Mesendoderm (in vitro differentiated cells): ENCODE measurements at regions not wholly inside any gene's neighbourhood (a gene's known extent, or its start where the extent isn't known, plus 50 kb on each side); places are given as distances from the start of the nearest gene placed in this dataset.

Experiments used
- DNase-seq: peaks from one replicate; pipeline ENCODE4 v3.0.0; 2013
- H2AK5ac ChIP-seq: 2 replicates; pipeline ENCODE4 v1.6.1; 2013; ENCODE audit warnings: low read length, inconsistent platforms
- H2BK120ac ChIP-seq: 2 replicates; pipeline ENCODE4 v1.6.1; 2013; ENCODE audit warnings: low read depth, mild to moderate bottlenecking, low read length, moderate library complexity, mixed read lengths
- H2BK15ac ChIP-seq: replicated peaks from 2 replicates; pipeline ENCODE4 v1.6.1; 2013; ENCODE audit warnings: low read depth, mild to moderate bottlenecking, moderate library complexity
- H2BK5ac ChIP-seq: 2 replicates; pipeline ENCODE4 v1.6.1; 2013; ENCODE audit warnings: low read length, inconsistent platforms
- H3K18ac ChIP-seq: 2 replicates; pipeline ENCODE4 v1.6.1; 2013; ENCODE audit warnings: mild to moderate bottlenecking, low read length, mixed read lengths
- H3K23ac ChIP-seq: one replicate; pipeline ENCODE4 v1.6.1; 2013; ENCODE audit warnings: low read length
- H3K27ac ChIP-seq: 2 replicates; pipeline ENCODE4 v1.5.1; 2013; ENCODE audit warnings: low read depth, mild to moderate bottlenecking, inconsistent platforms, low read length, moderate library complexity
- H3K27me3 ChIP-seq: 2 replicates; pipeline ENCODE4 v1.6.1; 2013; ENCODE audit warnings: low read length, control low read depth, mild to moderate bottlenecking, inconsistent platforms; ENCODE audit not compliant: insufficient read depth, poor library complexity
- H3K36me3 ChIP-seq: 2 replicates; pipeline ENCODE4 v1.6.1; 2013; ENCODE audit warnings: low read length, inconsistent platforms; ENCODE audit not compliant: control insufficient read depth, insufficient read depth
- H3K4ac ChIP-seq: one replicate; pipeline ENCODE4 v1.6.1; 2013; ENCODE audit warnings: low read depth, mild to moderate bottlenecking, low read length, moderate library complexity
- H3K4me1 ChIP-seq: 2 replicates; pipeline ENCODE4 v1.6.1; 2013; ENCODE audit warnings: low read depth, low read length, inconsistent platforms; ENCODE audit not compliant: control insufficient read depth
- H3K4me2 ChIP-seq: 2 replicates; pipeline ENCODE4 v1.6.1; 2013; ENCODE audit warnings: low read length
- H3K4me3 ChIP-seq: 2 replicates; pipeline ENCODE4 v1.5.1; 2013; ENCODE audit warnings: mild to moderate bottlenecking, low read length
- H3K56ac ChIP-seq: one replicate; pipeline ENCODE4 v1.6.1; 2013; ENCODE audit warnings: low read length
- H3K79me1 ChIP-seq: 2 replicates; pipeline ENCODE4 v1.6.1; 2013; ENCODE audit warnings: low read length, inconsistent platforms
- H3K79me2 ChIP-seq: 2 replicates; pipeline ENCODE4 v1.6.1; 2013; ENCODE audit warnings: mild to moderate bottlenecking, low read length; ENCODE audit not compliant: control insufficient read depth, insufficient read depth
- H3K9ac ChIP-seq: 2 replicates; pipeline ENCODE4 v1.6.1; 2013; ENCODE audit warnings: low read length, inconsistent platforms
- H4K5ac ChIP-seq: one replicate; pipeline ENCODE4 v1.6.1; 2013; ENCODE audit warnings: low read length
- H4K8ac ChIP-seq: one replicate; pipeline ENCODE4 v1.6.1; 2013; ENCODE audit warnings: low read depth, mild to moderate bottlenecking, control low read depth, low read length, moderate library complexity
- WGBS: extraction: QIAGEN DNeasy Blood & Tissue Kit; methylation state at CpG from one replicate; pipeline ENCODE4 v1.1.7; 2013; ENCODE audit warnings: low lambda C conversion rate, missing lambda C conversion rate; ENCODE audit not compliant: insufficient coverage; ENCODE audit errors: extremely low coverage; 5-methylcytosine and 5-hydroxymethylcytosine counted together

- no peak overlapping the region for H4K5ac ChIP-seq
- no peaks in the 10 kb centered on the region for H3K4me1 ChIP-seq
- no CpG with 5 or more reads among the region's 3 CpGs for WGBS
- H3K79me1 ChIP-seq = no peaks in the 10 kb centered on the region
- H3K27me3 ChIP-seq = no peaks in the 10 kb centered on the region
- no peak overlapping the region for H2BK120ac ChIP-seq
- H3K79me2 ChIP-seq = no peaks in the 10 kb centered on the region
- no peak overlapping the region for H2BK5ac ChIP-seq
- H3K36me3 ChIP-seq = no peaks in the 10 kb centered on the region
- no peak overlapping the region for H3K4ac ChIP-seq
- H3K9ac ChIP-seq = no peak overlapping the region
- H3K4me2 ChIP-seq = no peak overlapping the region
- no peak overlapping the region for H3K4me3 ChIP-seq
- H3K23ac ChIP-seq = no peak overlapping the region
- H3K27ac ChIP-seq = no peak overlapping the region
- no peak overlapping the region for H2AK5ac ChIP-seq
- H2BK15ac ChIP-seq = no peak overlapping the region
- no peak overlapping the region for H3K18ac ChIP-seq
- H4K8ac ChIP-seq = no peak overlapping the region
- H3K56ac ChIP-seq = no peak overlapping the region
- DNase-seq = no peak
Observed at GRCh38 chr6:66993272-66993671, 1286.2 kb upstream of the EYS start.

GRCh38 chr6:66992660-66993059 lies 1285.6 kb upstream of the EYS start:
- H4K8ac ChIP-seq = no peak overlapping the region
- H3K4me1 ChIP-seq = no peaks in the 10 kb centered on the region
- WGBS = no CpG with 5 or more reads among the region's 4 CpGs
- H3K27ac ChIP-seq = no peak overlapping the region
- no peaks in the 10 kb centered on the region for H3K27me3 ChIP-seq
- H3K79me2 ChIP-seq = no peaks in the 10 kb centered on the region
- no peaks in the 10 kb centered on the region for H3K36me3 ChIP-seq
- H3K23ac ChIP-seq = no peak overlapping the region
- no peak overlapping the region for H2BK15ac ChIP-seq
- no peak overlapping the region for H3K56ac ChIP-seq
- no peak overlapping the region for H3K4me2 ChIP-seq
- H3K4me3 ChIP-seq = no peak overlapping the region
- no peak overlapping the region for H3K18ac ChIP-seq
- no peak overlapping the region for H2BK120ac ChIP-seq
- H3K9ac ChIP-seq = no peak overlapping the region
- H3K4ac ChIP-seq = no peak overlapping the region
- no peak overlapping the region for H4K5ac ChIP-seq
- no peak for DNase-seq
- H2AK5ac ChIP-seq = no peak overlapping the region
- no peak overlapping the region for H2BK5ac ChIP-seq
- H3K79me1 ChIP-seq = no peaks in the 10 kb centered on the region

GRCh38 chr6:66986940-66987339 lies 1279.9 kb upstream of the EYS start:
- no peak overlapping the region for H3K4ac ChIP-seq
- no peak overlapping the region for H2BK120ac ChIP-seq
- H2AK5ac ChIP-seq = no peak overlapping the region
- no peak overlapping the region for H4K5ac ChIP-seq
- no peak overlapping the region for H3K23ac ChIP-seq
- no peak overlapping the region for H3K4me3 ChIP-seq
- no peak overlapping the region for H3K56ac ChIP-seq
- no peak overlapping the region for H3K9ac ChIP-seq
- H3K18ac ChIP-seq = no peak overlapping the region
- H3K27me3 ChIP-seq = no peaks in the 10 kb centered on the region
- H3K27ac ChIP-seq = no peak overlapping the region
- H3K79me2 ChIP-seq = no peaks in the 10 kb centered on the region
- no peaks in the 10 kb centered on the region for H3K36me3 ChIP-seq
- DNase-seq = no peak
- no peak overlapping the region for H2BK5ac ChIP-seq
- no peaks in the 10 kb centered on the region for H3K4me1 ChIP-seq
- no peak overlapping the region for H4K8ac ChIP-seq
- no peak overlapping the region for H3K4me2 ChIP-seq
- no peak overlapping the region for H2BK15ac ChIP-seq
- no peaks in the 10 kb centered on the region for H3K79me1 ChIP-seq

GRCh38 chr6:66985816-66986215 lies 1278.8 kb upstream of the EYS start:
- WGBS = no CpG with 5 or more reads among the region's 1 CpG
- no peak overlapping the region for H3K4ac ChIP-seq

GRCh38 chr6:66970373-66970772 lies 1263.3 kb upstream of the EYS start:
- no peak overlapping the region for H2BK120ac ChIP-seq
- no peak overlapping the region for H3K4me2 ChIP-seq
- H4K5ac ChIP-seq = no peak overlapping the region
- H3K23ac ChIP-seq = no peak overlapping the region
- H3K4me3 ChIP-seq = no peak overlapping the region
- H3K4ac ChIP-seq = no peak overlapping the region
- H2AK5ac ChIP-seq = no peak overlapping the region
- no peak overlapping the region for H3K56ac ChIP-seq
- H3K79me2 ChIP-seq = no peaks in the 10 kb centered on the region
- no peak overlapping the region for H2BK5ac ChIP-seq
- no peaks in the 10 kb centered on the region for H3K27me3 ChIP-seq
- H3K27ac ChIP-seq = no peak overlapping the region
- DNase-seq = no peak
- H3K9ac ChIP-seq = no peak overlapping the region
- no peak overlapping the region for H2BK15ac ChIP-seq
- H3K79me1 ChIP-seq = no peaks in the 10 kb centered on the region
- H3K4me1 ChIP-seq = no peaks in the 10 kb centered on the region
- H4K8ac ChIP-seq = no peak overlapping the region
- H3K36me3 ChIP-seq = no peaks in the 10 kb centered on the region
- WGBS = no CpG with 5 or more reads among the region's 1 CpG
- no peak overlapping the region for H3K18ac ChIP-seq

More at GRCh38 chr6:66985816-66986215, 1278.8 kb upstream of the EYS start:
- Histone ChIP-seq H2BK15ac (no peak overlapping the region), H4K8ac (no peak overlapping the region), H3K56ac (no peak overlapping the region), H3K79me1 (no peaks in the 10 kb centered on the region), H3K23ac (no peak overlapping the region), H3K4me3 (no peak overlapping the region), H3K79me2 (no peaks in the 10 kb centered on the region), H2AK5ac (no peak overlapping the region), H3K27me3 (no peaks in the 10 kb centered on the region), H2BK120ac (no peak overlapping the region), H3K9ac (no peak overlapping the region), H3K27ac (no peak overlapping the region), H3K36me3 (no peaks in the 10 kb centered on the region), H3K4me2 (no peak overlapping the region), H3K4me1 (no peaks in the 10 kb centered on the region), H2BK5ac (no peak overlapping the region), H4K5ac (no peak overlapping the region), H3K18ac (no peak overlapping the region)
- DNase-seq = no peak

GRCh38 chr6:66965227-66965626 lies 1258.2 kb upstream of the EYS start:
- Histone ChIP-seq H3K36me3 (no peaks in the 10 kb centered on the region), H4K8ac (no peak overlapping the region), H3K27ac (no peak overlapping the region), H3K9ac (no peak overlapping the region), H3K4me3 (no peak overlapping the region), H3K27me3 (no peaks in the 10 kb centered on the region), H3K4ac (no peak overlapping the region), H3K4me1 (no peaks in the 10 kb centered on the region), H3K23ac (no peak overlapping the region), H3K56ac (no peak overlapping the region), H3K18ac (no peak overlapping the region), H2BK15ac (no peak overlapping the region), H2BK120ac (no peak overlapping the region), H4K5ac (no peak overlapping the region), H2BK5ac (no peak overlapping the region), H3K4me2 (no peak overlapping the region), H2AK5ac (no peak overlapping the region), H3K79me1 (no peaks in the 10 kb centered on the region), H3K79me2 (no peaks in the 10 kb centered on the region)
- no peak for DNase-seq
- no CpG with 5 or more reads among the region's 2 CpGs for WGBS
